HK-2 (cell line): ENCODE measurements at regions not wholly inside any gene's neighbourhood (a gene's known extent, or its start where the extent isn't known, plus 50 kb on each side); places are given as distances from the start of the nearest gene placed in this dataset.
"Not testable (repeated sequence)": the region's sequence is repeated elsewhere in the genome, so short reads cannot be mapped to it uniquely, and the experiment has no call there.

Experiments
- DNase-seq: peaks from one replicate; pipeline ENCODE4 v3.0.0-alpha.2; 2018; ENCODE audit not compliant: unreplicated experiment

- not testable (repeated sequence) for DNase-seq
These were observed 91.2 kb downstream of the GADD45G start for GRCh38 chr9:89695979-89696378.

- no peak for DNase-seq
These were observed 92.0 kb downstream of the GADD45G start for GRCh38 chr9:89696780-89697179.

GRCh38 chr9:89697553-89697952 is 92.7 kb downstream of the GADD45G start:
- no peak for DNase-seq

- DNase-seq, result no peak
These were observed 93.7 kb downstream of the GADD45G start for GRCh38 chr9:89698411-89699005.

GRCh38 chr9:89699646-89700045 is 94.8 kb downstream of the GADD45G start:
- DNase-seq, result no peak

- no peak for DNase-seq
These were observed 96.5 kb downstream of the GADD45G start for GRCh38 chr9:89701221-89701798.

- DNase-seq, result no peak
These were observed 97.6 kb downstream of the GADD45G start for GRCh38 chr9:89702401-89702800.

GRCh38 chr9:89705651-89706050 is 100.8 kb downstream of the GADD45G start:
- no peak for DNase-seq

GRCh38 chr9:89706086-89706485 is 101.3 kb downstream of the GADD45G start:
- no peak for DNase-seq

- DNase-seq, result no peak
These were observed 101.9 kb downstream of the GADD45G start for GRCh38 chr9:89706731-89707191.

GRCh38 chr9:89710697-89711096 is 105.9 kb downstream of the GADD45G start:
- DNase-seq, result no peak

- DNase-seq, result no peak
These were observed 107.1 kb downstream of the GADD45G start for GRCh38 chr9:89711866-89712265.

GRCh38 chr9:89712283-89712682 is 107.5 kb downstream of the GADD45G start:
- no peak for DNase-seq

- DNase-seq, result no peak
These were observed 109.5 kb downstream of the GADD45G start for GRCh38 chr9:89714321-89714720.

GRCh38 chr9:89715318-89715858 is 110.6 kb downstream of the GADD45G start:
- DNase-seq, result no peak

- DNase-seq, result no peak
These were observed 111.1 kb downstream of the GADD45G start for GRCh38 chr9:89715881-89716280.

- DNase-seq, result no peak
These were observed 111.7 kb downstream of the GADD45G start for GRCh38 chr9:89716559-89716958.

GRCh38 chr9:89718176-89718575 is 113.4 kb downstream of the GADD45G start:
- no peak for DNase-seq

- DNase-seq, result no peak
These were observed 113.8 kb downstream of the GADD45G start for GRCh38 chr9:89718651-89719050.

- DNase-seq, result no peak
These were observed 114.4 kb downstream of the GADD45G start for GRCh38 chr9:89719202-89719601.

- no peak for DNase-seq
These were observed 115.9 kb downstream of the GADD45G start for GRCh38 chr9:89720696-89721175.

- DNase-seq, result no peak
These were observed 116.4 kb downstream of the GADD45G start for GRCh38 chr9:89721176-89721700.

GRCh38 chr9:89721971-89722530 is 117.2 kb downstream of the GADD45G start:
- DNase-seq, result no peak
